ENCODE measurements at regions not wholly inside any gene's neighbourhood (a gene's known extent, or its start where the extent isn't known, plus 50 kb on each side); places are given as distances from the start of the nearest gene placed in this dataset.

- Mint-ChIP-seq H3K27ac (peak overlapping the region in 2 of 10 donors; percentile 25 to 35), H3K27me3 (peaks cover 4 to 27% (median 5%) of the 10 kb centered on the region in 5 donors), H3K4me3 (no peak overlapping the region), H3K9me3 (peaks cover 0 to 42% (median 10%) of the 10 kb centered on the region in 9 donors), H3K4me1 (peaks cover 0 to 4% (median 0%) of the 10 kb centered on the region in 4 donors), H3K36me3 (peaks cover 0 to 9% (median 9%) of the 10 kb centered on the region in 3 donors)
- ATAC-seq (no peak), DNase-seq (no peak)
- POLR2A ChIA-PET: no interaction called here
Measured at GRCh38 chr15:66936109-66936860, 129.1 kb upstream of the SMAD3 start.

- POLR2A ChIA-PET: no interaction called here
- H3K4me1 Mint-ChIP-seq: peaks cover 0 to 4% (median 0%) of the 10 kb centered on the region in 4 donors
- DNase-seq (no peak), ATAC-seq (no peak)
- H3K4me3 Mint-ChIP-seq: no peak overlapping the region
- peaks cover 0 to 9% (median 9%) of the 10 kb centered on the region in 3 donors for H3K36me3 Mint-ChIP-seq
- peaks cover 0 to 42% (median 10%) of the 10 kb centered on the region in 9 donors for H3K9me3 Mint-ChIP-seq
- no peak overlapping the region for H3K27ac Mint-ChIP-seq
- peaks cover 4 to 27% (median 5%) of the 10 kb centered on the region in 5 donors for H3K27me3 Mint-ChIP-seq
Measured at GRCh38 chr15:66936861-66937582, 128.4 kb upstream of the SMAD3 start.

- DNase-seq (no peak), ATAC-seq (no peak)
- POLR2A ChIA-PET: no interaction called here
- Mint-ChIP-seq H3K4me3 (no peak overlapping the region), H3K27me3 (peaks cover 4 to 27% (median 5%) of the 10 kb centered on the region in 5 donors), H3K27ac (no peak overlapping the region), H3K9me3 (peaks cover 0 to 42% (median 10%) of the 10 kb centered on the region in 9 donors), H3K36me3 (peaks cover 0 to 9% (median 9%) of the 10 kb centered on the region in 3 donors), H3K4me1 (peaks cover 0 to 4% (median 0%) of the 10 kb centered on the region in 4 donors)
Measured at GRCh38 chr15:66937588-66937987, 127.8 kb upstream of the SMAD3 start.

- H3K27me3 Mint-ChIP-seq: peaks cover 3 to 27% (median 5%) of the 10 kb centered on the region in 5 donors
- peaks cover 0 to 9% (median 9%) of the 10 kb centered on the region in 3 donors for H3K36me3 Mint-ChIP-seq
- ATAC-seq: no peak
- no peak for DNase-seq
- H3K27ac Mint-ChIP-seq: no peak overlapping the region
- POLR2A ChIA-PET: no interaction called here
- peaks cover 0 to 41% (median 10%) of the 10 kb centered on the region in 9 donors for H3K9me3 Mint-ChIP-seq
- peaks cover 0 to 4% (median 0%) of the 10 kb centered on the region in 4 donors for H3K4me1 Mint-ChIP-seq
- H3K4me3 Mint-ChIP-seq: no peak overlapping the region
Measured at GRCh38 chr15:66938114-66938830, 127.1 kb upstream of the SMAD3 start.

- DNase-seq: no peak
- Mint-ChIP-seq H3K4me3 (no peak overlapping the region), H3K9me3 (peaks cover 0 to 34% (median 9%) of the 10 kb centered on the region in 9 donors), H3K27me3 (peaks cover 3 to 27% (median 5%) of the 10 kb centered on the region in 5 donors), H3K27ac (no peak overlapping the region), H3K4me1 (peaks cover 0 to 4% (median 0%) of the 10 kb centered on the region in 4 donors), H3K36me3 (peaks cover 0 to 9% (median 6%) of the 10 kb centered on the region in 3 donors)
- POLR2A ChIA-PET: no interaction called here
- ATAC-seq: no peak
Measured at GRCh38 chr15:66939016-66939415, 126.4 kb upstream of the SMAD3 start.

GRCh38 chr15:66939451-66940023 is 125.9 kb upstream of the SMAD3 start:
- H3K9me3 Mint-ChIP-seq: peaks cover 0 to 29% (median 6%) of the 10 kb centered on the region in 9 donors
- peaks cover 0 to 22% (median 3%) of the 10 kb centered on the region in 5 donors for H3K27me3 Mint-ChIP-seq
- no peak for ATAC-seq
- peaks cover 0 to 4% (median 0%) of the 10 kb centered on the region in 4 donors for H3K4me1 Mint-ChIP-seq
- POLR2A ChIA-PET: no interaction called here
- DNase-seq: no peak
- peak overlapping the region in 1 of 10 donors; percentile 11 for H3K27ac Mint-ChIP-seq
- H3K36me3 Mint-ChIP-seq: peaks cover 0 to 9% (median 6%) of the 10 kb centered on the region in 3 donors
- H3K4me3 Mint-ChIP-seq: no peak overlapping the region

- DNase-seq: no peak
- Mint-ChIP-seq H3K9me3 (peaks cover 0 to 22% (median 5%) of the 10 kb centered on the region in 9 donors), H3K36me3 (peaks cover 0 to 6% (median 6%) of the 10 kb centered on the region in 3 donors), H3K27me3 (peaks cover 0 to 14% (median 3%) of the 10 kb centered on the region in 5 donors), H3K4me3 (no peak overlapping the region), H3K27ac (no peak overlapping the region), H3K4me1 (peaks cover 0 to 4% (median 0%) of the 10 kb centered on the region in 4 donors)
- ATAC-seq: no peak
- POLR2A ChIA-PET: no interaction called here
Measured at GRCh38 chr15:66940368-66940767, 125.0 kb upstream of the SMAD3 start.

GRCh38 chr15:66941108-66941711 is 124.2 kb upstream of the SMAD3 start:
- no peak overlapping the region for H3K4me3 Mint-ChIP-seq
- POLR2A ChIA-PET: no interaction called here
- H3K27me3 Mint-ChIP-seq: peaks cover 0 to 6% (median 2%) of the 10 kb centered on the region in 5 donors
- H3K36me3 Mint-ChIP-seq: peaks cover 0 to 6% (median 0%) of the 10 kb centered on the region in 3 donors
- DNase-seq: no peak
- peaks cover 0 to 2% (median 0%) of the 10 kb centered on the region in 4 donors for H3K4me1 Mint-ChIP-seq
- peaks cover 0 to 14% (median 2%) of the 10 kb centered on the region in 9 donors for H3K9me3 Mint-ChIP-seq
- ATAC-seq: no peak
- peak overlapping the region in 1 of 10 donors; percentile 14 for H3K27ac Mint-ChIP-seq

GRCh38 chr15:66941791-66942190 is 123.6 kb upstream of the SMAD3 start:
- Mint-ChIP-seq H3K36me3 (peaks cover 0 to 6% (median 0%) of the 10 kb centered on the region in 3 donors), H3K4me3 (no peak overlapping the region), H3K27ac (peak overlapping the region in 1 of 10 donors; percentile 76), H3K27me3 (peaks cover 0 to 2% (median under 1%) of the 10 kb centered on the region in 5 donors), H3K4me1 (peaks cover under 1 to 2% (median 2%) of the 10 kb centered on the region in 4 donors), H3K9me3 (peaks cover 0 to 13% (median 2%) of the 10 kb centered on the region in 9 donors)
- DNase-seq (no peak), ATAC-seq (no peak)
- POLR2A ChIA-PET: no interaction called here

GRCh38 chr15:66942649-66943390 is 122.6 kb upstream of the SMAD3 start:
- Mint-ChIP-seq H3K27me3 (peaks cover 0 to 2% (median 0%) of the 10 kb centered on the region in 5 donors), H3K4me1 (peaks cover 0 to 6% (median 3%) of the 10 kb centered on the region in 4 donors)
- POLR2A ChIA-PET: no interaction called here

GRCh38 chr15:66943456-66944095 is 121.8 kb upstream of the SMAD3 start:
- no peaks in the 10 kb centered on the region for H3K36me3 Mint-ChIP-seq

More at GRCh38 chr15:66942649-66943390, 122.6 kb upstream of the SMAD3 start:
- ATAC-seq (no peak), DNase-seq (no peak)
- H3K9me3 Mint-ChIP-seq: peaks cover 0 to 4% (median 0%) of the 10 kb centered on the region in 9 donors
- H3K4me3 Mint-ChIP-seq: no peak overlapping the region
- peaks cover 0 to 3% (median 0%) of the 10 kb centered on the region in 3 donors for H3K36me3 Mint-ChIP-seq
- no peak overlapping the region for H3K27ac Mint-ChIP-seq

More at GRCh38 chr15:66943456-66944095, 121.8 kb upstream of the SMAD3 start:
- Mint-ChIP-seq H3K4me3 (no peak overlapping the region), H3K27me3 (peaks cover 0 to 2% (median 0%) of the 10 kb centered on the region in 5 donors), H3K27ac (no peak overlapping the region), H3K4me1 (peaks cover 0 to 6% (median 3%) of the 10 kb centered on the region in 4 donors), H3K9me3 (no peaks in the 10 kb centered on the region)
- DNase-seq (no peak), ATAC-seq (no peak)
- POLR2A ChIA-PET: no interaction called here

All from naive thymus-derived CD8-positive, alpha-beta T cell (primary cell).